Stomach (tissue), 8 donors: ENCODE measurements at regions not wholly inside any gene's neighbourhood (a gene's known extent, or its start where the extent isn't known, plus 50 kb on each side); places are given as distances from the start of the nearest gene placed in this dataset.

Experiments
- DNase-seq, 2 donors: peaks; one replicate each; pipeline versions ENCODE4 v3.0.0 to v3.0.0-alpha.2; 2013 to 2019
- H3K27ac ChIP-seq, 5 donors: fragments of 200-600 bp in 4 of 5; sonication (generic) in 4 of 5; one replicate each; pipeline ENCODE4 v1.5.1; 2013 to 2019; ENCODE audit warnings: mild to moderate bottlenecking in 1 of 5, moderate library complexity in 1 of 5
- H3K27me3 ChIP-seq, 3 donors: fragments of 200-600 bp; sonication (generic); one replicate each; pipeline ENCODE4 v1.5.1; 2017 to 2019; ENCODE audit warnings: mixed run types in 1 of 3
- H3K36me3 ChIP-seq, 4 donors: fragments of 200-600 bp; sonication (generic); 1 replicate in 3 of 4; 2 replicates in 1 of 4; pipeline ENCODE4 v1.5.1; 2016 to 2019
- H3K4me1 ChIP-seq, 4 donors: fragments of 200-600 bp; sonication (generic); one replicate each; pipeline ENCODE4 v1.5.1; 2016 to 2019
- H3K4me3 ChIP-seq, 4 donors: fragments of 200-600 bp; sonication (generic) in 3 of 4; one replicate each; pipeline ENCODE4 v1.5.1; 2016 to 2019; ENCODE audit warnings: mild to moderate bottlenecking in 1 of 4
- H3K9me3 ChIP-seq, 4 donors: fragments of 200-600 bp; sonication (generic); one replicate each; pipeline ENCODE4 v1.5.1; 2016 to 2019
- CTCF ChIP-seq, 7 experiments: fragments of 450-650 bp in 4 of 7; fragments of 200-600 bp in 3 of 7; sonication (generic) in 3 of 7; IDR thresholded peaks; one replicate each; pipeline ENCODE4 v1.5.1; 2016 to 2019; ENCODE audit warnings: antibody characterized with exemption in 7 of 7, control low read depth in 2 of 7, mild to moderate bottlenecking in 1 of 7
- EP300 ChIP-seq: sonication (generic); formaldehyde crosslinking; IDR thresholded peaks from one replicate; pipeline ENCODE4 v1.6.1; 2017; ENCODE audit warnings: antibody characterized with exemption
- POLR2A ChIP-seq, 4 donors: fragments of 450-650 bp; IDR thresholded peaks; one replicate each; pipeline ENCODE4 v1.6.1; 2016; ENCODE audit warnings: antibody characterized with exemption in 4 of 4, control low read depth in 2 of 4, mild to moderate bottlenecking in 1 of 4, moderate library complexity in 1 of 4
- POLR2AphosphoS5 ChIP-seq, 3 donors: sonication (generic); formaldehyde crosslinking; IDR thresholded peaks; one replicate each; pipeline ENCODE4 v1.6.1; 2016; ENCODE audit warnings: antibody characterized with exemption in 3 of 3
- whole genome bisulfite sequencing, 5 donors: extraction: QIAGEN DNeasy Blood & Tissue Kit in 3 of 5; methylation state at CpG; one replicate each; pipeline versions ENCODE4 v1.1.5 to v1.1.7; 2013 to 2018; 5-methylcytosine and 5-hydroxymethylcytosine counted together
- intact Hi-C: fragments of 100-400 bp; cut with DNase I; formaldehyde crosslinking; loops from one replicate; pipeline ENCODE4 v1.15.1; 2023; ENCODE audit warnings: low total_unique reads
- donor health status: healthy with polysubstance abuse.
- donor health status: Bipolar disorder and iron deficiency.
- donor health status: healthy.

DNA sequence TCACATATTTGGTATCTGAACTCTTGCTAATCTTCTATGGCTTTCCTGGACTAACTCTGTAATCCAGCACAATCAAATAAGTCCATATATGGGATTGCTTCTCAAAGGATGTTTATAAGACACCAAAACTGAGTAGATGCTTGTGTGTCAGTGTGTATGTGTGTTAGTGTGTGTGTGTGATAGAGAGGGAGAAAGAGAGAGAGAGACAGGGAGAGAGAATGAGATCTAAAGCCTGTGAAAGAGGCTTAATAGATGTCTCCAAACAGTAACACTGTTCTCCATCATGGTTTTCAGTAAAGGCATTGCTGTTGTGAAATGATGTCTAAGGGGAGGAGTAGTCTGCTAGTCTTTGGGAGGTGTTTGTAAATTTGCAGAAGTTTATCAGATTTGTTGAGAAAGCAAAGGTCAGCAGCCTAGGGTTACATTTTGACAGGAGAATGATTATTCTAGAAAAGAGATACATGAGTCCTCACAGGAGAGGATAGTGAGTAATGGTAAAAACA, 73.9 kb upstream of the MLIP start:
- Histone ChIP-seq H3K9me3 (no peaks in the 10 kb centered on the region), H3K27me3 (no peaks in the 10 kb centered on the region), H3K36me3 (no peaks in the 10 kb centered on the region), H3K4me1 (no peaks in the 10 kb centered on the region), H3K4me3 (no peak overlapping the region), H3K27ac (no peak overlapping the region)
- TF ChIP-seq EP300 (no peak), POLR2AphosphoS5 (IDR thresholded peaks at IDR 0.05) (no peak)
- intact Hi-C loops, result no loop called here
- DNase-seq, result no peak

DNA sequence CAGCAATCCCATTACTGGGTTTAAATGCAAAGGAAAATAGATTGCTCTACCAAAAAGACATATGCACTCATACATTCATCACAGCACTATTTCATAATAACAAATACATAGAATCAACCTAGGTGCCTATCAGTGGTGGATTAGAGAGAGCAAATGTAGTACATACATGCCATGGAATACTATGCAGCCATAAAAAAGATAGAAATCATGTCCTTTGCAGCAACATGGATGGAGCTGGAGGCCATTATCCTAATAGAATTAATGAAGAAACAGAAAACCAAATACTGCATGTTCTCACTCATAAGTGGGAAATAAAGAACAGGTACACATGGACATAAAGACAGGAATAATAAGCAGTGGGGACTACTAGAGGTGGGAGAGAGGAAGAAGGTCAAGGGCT, 70.7 kb upstream of the MLIP start:
- Histone ChIP-seq H3K27ac (no peak overlapping the region), H3K27me3 (no peaks in the 10 kb centered on the region), H3K4me3 (no peak overlapping the region), H3K4me1 (no peaks in the 10 kb centered on the region), H3K9me3 (no peaks in the 10 kb centered on the region), H3K36me3 (no peaks in the 10 kb centered on the region)
- intact Hi-C loops, result no loop called here
- TF ChIP-seq POLR2AphosphoS5 (IDR thresholded peaks at IDR 0.05), result no peak
- no peak for TF ChIP-seq EP300
- no peak for TF ChIP-seq POLR2A (IDR thresholded peaks at IDR 0.05)
- TF ChIP-seq CTCF (IDR thresholded peaks at IDR 0.05), result no peak
- no peak for DNase-seq

DNA sequence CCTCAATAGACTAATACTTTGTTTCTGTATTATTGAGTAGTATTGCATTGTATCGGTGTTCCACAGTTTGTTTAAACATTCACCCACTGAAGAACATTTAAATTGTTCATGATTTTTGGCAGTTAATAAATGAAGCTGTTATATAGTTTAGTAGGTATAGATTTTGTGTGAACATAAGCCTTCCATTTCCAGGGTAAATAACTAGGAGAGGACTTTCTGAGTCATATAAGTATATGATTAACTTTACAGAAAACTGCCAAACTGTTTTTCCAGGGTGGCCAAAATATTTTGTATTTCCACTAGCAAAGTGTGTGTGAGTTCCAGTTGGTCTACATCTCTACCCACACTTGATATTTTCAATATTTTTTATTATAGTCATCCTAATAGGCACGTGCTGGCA, 70.0 kb upstream of the MLIP start:
- intact Hi-C loops, result no loop called here
- no peaks in the 10 kb centered on the region for H3K27me3 ChIP-seq
- H3K9me3 ChIP-seq, result no peaks in the 10 kb centered on the region
- no peak for DNase-seq
- H3K4me3 ChIP-seq, result no peak overlapping the region
- 67 to 78% (median 75%) methylated on average over 2 of the region's 2 CpGs for WGBS, 5 donors
- no peak for TF ChIP-seq POLR2A (IDR thresholded peaks at IDR 0.05)
- no peak for TF ChIP-seq CTCF (IDR thresholded peaks at IDR 0.05)
- no peak for TF ChIP-seq POLR2AphosphoS5 (IDR thresholded peaks at IDR 0.05)
- TF ChIP-seq EP300, result no peak
- H3K27ac ChIP-seq, result no peak overlapping the region
- H3K4me1 ChIP-seq, result no peaks in the 10 kb centered on the region
- no peaks in the 10 kb centered on the region for H3K36me3 ChIP-seq

GRCh38 chr6:54043360-54043759, 67.9 kb upstream of the MLIP start:
- intact Hi-C loops, result no loop called here
- 59 to 81% (median 64%) methylated on average over 3 of the region's 3 CpGs for WGBS, 5 donors

More at GRCh38 chr6:54043360-54043759, 67.9 kb upstream of the MLIP start:
- H3K36me3 ChIP-seq, result no peaks in the 10 kb centered on the region
- no peak for TF ChIP-seq POLR2AphosphoS5 (IDR thresholded peaks at IDR 0.05)
- TF ChIP-seq CTCF (IDR thresholded peaks at IDR 0.05), result no peak
- TF ChIP-seq POLR2A (IDR thresholded peaks at IDR 0.05), result no peak
- TF ChIP-seq EP300, result no peak
- H3K27me3 ChIP-seq, result no peaks in the 10 kb centered on the region
- H3K27ac ChIP-seq, result no peak overlapping the region
- no peak for DNase-seq
- H3K4me3 ChIP-seq, result no peak overlapping the region
- H3K9me3 ChIP-seq, result no peaks in the 10 kb centered on the region
- H3K4me1 ChIP-seq, result no peaks in the 10 kb centered on the region
